ENCODE measurements at regions not wholly inside any gene's neighbourhood (a gene's known extent, or its start where the extent isn't known, plus 50 kb on each side); places are given as distances from the start of the nearest gene placed in this dataset.
"Not testable (repeated sequence)": the region's sequence is repeated elsewhere in the genome, so short reads cannot be mapped to it uniquely, and the experiment has no call there.

DNA sequence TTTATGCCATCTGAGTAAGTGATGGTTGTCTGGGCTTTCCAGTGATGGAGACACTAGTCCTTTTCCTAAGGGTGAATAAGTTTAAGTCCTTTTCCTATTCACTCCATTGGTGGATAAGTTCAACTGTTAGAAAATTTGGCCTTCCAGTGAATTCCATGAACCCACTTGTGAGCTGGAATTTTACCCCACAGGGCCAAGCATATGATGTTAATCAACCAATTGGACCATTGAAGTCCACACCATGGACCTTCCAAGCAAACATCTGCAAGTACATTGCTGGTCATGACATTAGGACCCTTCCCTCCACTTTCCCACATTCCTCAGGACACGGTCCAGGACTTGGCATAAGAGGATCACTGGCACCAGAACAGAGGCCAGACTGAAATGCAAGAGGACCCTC lies 381.4 kb downstream of the RPS24 start:
- no peak for DNase-seq (ENCODE audit: low read depth)

- DNase-seq (ENCODE audit: low read depth) = peak; percentile 16
Observed at GRCh38 chr10:78416031-78417011, 382.7 kb downstream of the RPS24 start.

GRCh38 chr10:78417425-78418370 lies 384.0 kb downstream of the RPS24 start:
- DNase-seq (ENCODE audit: low read depth) = no peak

GRCh38 chr10:78419481-78420265 lies 386.0 kb downstream of the RPS24 start:
- DNase-seq (ENCODE audit: low read depth) = no peak

- DNase-seq (ENCODE audit: low read depth) = no peak
Observed at GRCh38 chr10:78420946-78421735, 387.5 kb downstream of the RPS24 start.

- DNase-seq (ENCODE audit: low read depth) = not testable (repeated sequence)
Observed at GRCh38 chr10:78424050-78424449, 390.4 kb downstream of the RPS24 start.

- DNase-seq (ENCODE audit: low read depth) = no peak
Observed at GRCh38 chr10:78424723-78425122, 391.1 kb downstream of the RPS24 start.

DNA sequence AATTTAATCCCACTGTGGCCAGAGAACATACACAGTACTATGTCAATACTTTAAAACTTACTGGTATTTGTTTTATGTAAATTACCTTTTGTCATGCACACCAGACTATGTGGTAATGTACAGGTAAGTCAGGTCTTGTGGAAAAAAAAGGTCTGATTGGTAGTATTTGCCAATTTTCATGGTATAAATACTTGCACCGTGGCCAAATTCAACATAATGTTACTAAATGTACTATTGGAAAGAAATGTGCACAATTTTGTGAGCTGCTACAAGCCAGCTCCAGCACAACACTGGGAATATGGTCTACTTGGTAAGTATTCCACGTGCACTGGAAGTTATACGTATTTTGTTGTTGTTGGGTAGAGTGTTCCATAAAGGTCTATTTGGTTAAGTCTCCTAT lies 392.5 kb downstream of the RPS24 start:
- no peak for DNase-seq (ENCODE audit: low read depth)

DNA sequence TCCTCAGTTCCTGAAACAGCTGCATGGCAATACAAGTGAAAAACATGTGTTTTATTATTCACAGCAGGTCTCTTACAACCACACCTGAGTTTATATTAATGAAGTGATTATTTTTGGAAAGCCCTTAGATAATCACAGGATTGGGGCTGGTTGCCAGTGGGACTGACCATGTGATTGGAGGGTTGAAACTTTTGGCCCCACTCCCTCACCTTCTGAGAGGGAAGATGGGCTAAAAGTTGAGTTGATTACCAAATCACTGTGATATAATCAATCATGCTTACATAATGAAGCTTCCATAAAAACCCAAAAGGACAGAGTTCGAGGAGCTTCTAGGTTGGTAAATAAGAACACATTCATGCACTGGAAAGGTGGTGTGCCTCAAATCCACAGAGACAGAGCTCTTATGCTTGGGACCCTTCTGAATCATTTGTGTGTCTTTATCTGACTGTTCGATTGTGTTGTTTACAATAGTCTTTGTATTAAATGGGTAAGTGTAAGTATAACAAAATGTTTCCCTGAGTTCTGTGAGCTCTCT lies 393.9 kb downstream of the RPS24 start:
- no peak for DNase-seq (ENCODE audit: low read depth)

GRCh38 chr10:78428579-78428978 lies 394.9 kb downstream of the RPS24 start:
- no peak for DNase-seq (ENCODE audit: low read depth)

DNA sequence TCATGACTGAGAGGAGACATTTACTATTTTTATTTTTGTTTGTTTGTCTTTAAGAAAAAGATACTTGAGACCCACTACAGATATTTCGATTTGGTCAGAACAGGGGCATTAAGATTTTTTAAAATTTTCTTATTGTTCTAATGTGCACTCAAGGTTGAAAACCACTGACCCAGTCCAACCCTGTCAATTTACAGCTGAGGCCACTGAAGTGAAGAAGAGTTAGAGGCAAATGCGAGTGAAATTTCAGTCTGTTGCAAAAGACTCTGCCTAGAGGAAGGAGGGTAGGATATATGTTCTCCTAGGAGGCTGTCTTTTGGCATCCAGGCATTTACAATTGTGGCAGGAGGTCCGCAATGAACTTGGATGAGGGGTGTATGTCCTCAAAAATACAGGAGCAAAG lies 396.3 kb downstream of the RPS24 start:
- no peak for DNase-seq (ENCODE audit: low read depth)

DNA sequence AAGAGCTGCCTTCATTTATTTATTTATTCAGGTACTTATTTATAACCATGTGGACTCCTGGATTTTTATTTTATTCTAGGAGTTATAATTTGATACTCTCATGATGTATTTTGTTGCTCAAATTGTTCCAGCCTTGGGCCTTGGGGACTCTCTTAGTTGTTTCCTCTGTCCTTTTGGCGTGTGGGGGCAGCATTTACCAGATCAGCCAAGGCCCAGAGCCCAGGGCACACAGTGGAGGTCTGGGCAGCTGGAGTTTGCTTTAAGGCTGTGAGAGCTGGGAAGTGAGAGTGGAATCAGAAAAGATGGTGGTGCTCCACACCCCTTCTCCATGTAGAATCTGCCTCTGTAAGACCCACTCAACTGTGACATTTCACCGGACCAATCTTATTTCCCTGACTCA lies 398.9 kb downstream of the RPS24 start:
- peak; percentile 24 for DNase-seq (ENCODE audit: low read depth)

DNA sequence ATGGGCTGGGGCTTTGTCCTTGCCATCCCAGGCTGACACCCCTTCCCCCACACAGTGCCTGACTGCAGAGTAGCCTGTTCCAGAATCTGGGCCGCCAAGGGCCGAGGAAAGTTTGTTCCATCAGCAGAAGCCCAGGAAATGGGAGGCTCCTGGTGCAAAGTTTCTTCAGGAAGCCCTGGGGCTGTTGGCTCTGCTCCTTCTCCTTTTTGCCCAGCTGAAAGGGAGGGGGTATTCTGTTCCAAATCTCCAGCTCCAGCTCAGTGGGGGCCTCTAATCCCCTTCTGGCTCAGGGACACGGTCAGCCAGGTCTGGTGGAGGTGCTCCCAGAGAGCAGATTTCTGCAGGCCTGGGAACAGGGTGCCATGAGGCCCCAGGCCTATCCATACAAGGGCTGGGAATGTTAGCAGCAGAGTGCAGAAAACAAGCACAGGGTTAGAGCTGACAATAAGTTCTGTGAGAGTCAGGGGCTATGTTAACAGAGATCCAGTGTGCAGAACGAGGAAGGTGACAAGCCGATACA lies 399.5 kb downstream of the RPS24 start:
- DNase-seq (ENCODE audit: low read depth) = no peak

DNA sequence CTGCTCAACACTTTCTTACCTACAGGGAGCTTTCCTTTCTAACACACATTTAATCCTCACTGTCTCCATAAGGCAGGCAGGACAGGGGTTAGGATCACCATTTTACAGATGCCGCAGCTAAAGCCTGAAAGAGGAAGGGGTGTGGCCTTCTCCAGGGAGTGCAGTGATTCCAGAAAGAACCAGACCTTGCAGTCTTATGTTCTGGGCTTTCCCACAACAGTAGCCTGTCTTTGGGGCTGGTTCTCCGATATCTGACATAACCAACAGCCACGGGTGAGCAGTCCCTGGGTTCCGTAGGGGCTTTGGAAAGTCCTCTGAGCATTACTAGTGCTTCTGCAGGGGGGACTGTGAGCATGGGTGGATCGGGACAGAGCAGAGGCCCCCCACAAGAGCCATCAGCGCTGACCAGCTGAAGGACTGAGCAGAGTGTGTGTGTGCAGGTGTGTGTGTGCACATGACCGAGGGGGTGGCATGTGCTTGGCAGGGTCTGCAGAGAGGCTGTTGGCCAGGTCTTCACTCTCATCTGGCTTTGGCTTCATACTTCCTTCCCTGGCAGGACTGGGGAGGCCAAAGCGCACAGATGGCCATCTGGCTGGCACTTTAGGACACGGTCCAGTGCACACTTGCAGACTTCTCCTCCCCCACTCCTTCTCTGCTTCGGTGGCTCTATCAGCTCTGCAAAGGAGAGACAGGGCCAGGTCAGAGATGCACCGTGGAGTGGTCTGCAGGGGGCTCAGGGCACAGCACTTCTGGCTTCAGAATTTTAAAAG lies 400.3 kb downstream of the RPS24 start:
- DNase-seq (ENCODE audit: low read depth) = peak; percentile 3

GRCh38 chr10:78434886-78435285 lies 401.2 kb downstream of the RPS24 start:
- DNase-seq (ENCODE audit: low read depth) = no peak

- DNase-seq (ENCODE audit: low read depth) = no peak
Observed at GRCh38 chr10:78435484-78436221, 402.0 kb downstream of the RPS24 start.

DNA sequence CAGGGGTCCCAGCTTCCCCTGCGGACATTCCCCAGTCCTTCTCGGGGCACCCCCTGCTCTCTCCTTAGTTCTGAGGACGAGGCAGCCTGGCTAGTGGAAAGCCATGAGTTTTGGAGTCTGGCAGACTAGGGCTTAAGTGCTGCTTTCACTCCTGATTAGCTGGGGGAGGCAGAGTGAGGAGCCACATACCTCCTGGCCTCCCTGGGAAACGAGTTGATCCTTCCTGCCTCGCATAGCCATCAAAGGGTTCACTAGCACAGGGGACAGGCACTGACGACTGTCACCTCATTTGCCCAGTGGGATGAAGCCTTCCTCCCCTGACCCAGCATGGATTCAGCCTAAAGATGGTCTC lies 402.5 kb downstream of the RPS24 start:
- no peak for DNase-seq (ENCODE audit: low read depth)

DNA sequence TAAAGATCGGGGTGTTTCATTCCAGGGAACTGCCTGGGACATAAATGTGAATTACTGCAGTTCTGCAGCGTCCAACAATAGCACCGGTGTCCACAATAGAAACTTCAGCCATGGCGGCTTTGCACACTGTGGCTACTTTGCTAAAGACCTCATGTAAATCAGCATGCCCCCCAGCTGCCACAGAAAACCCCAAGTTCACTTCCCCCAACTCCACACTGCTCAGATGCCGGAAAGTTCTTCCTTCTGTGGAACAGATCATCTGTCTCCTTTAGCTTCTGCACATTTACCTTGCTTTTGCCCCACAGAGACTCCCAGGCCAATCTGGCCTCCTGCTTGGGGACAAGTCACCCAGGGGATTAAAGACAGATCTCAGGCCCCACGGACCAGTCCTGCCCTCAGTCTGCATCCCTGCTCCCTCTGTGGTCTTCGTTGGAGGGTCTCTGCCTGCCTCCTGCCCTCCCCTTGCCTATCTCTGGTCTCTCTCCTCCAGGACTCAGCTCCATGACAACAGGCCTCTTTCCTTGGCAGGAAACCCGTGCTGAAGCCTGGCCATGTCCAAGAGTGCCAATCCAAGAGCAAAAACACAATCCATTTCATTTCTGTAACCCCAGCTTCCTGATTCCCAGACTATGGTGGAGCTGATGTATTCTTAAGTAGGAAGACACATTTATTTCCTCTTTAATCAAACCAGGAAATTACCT lies 403.2 kb downstream of the RPS24 start:
- DNase-seq (ENCODE audit: low read depth) = no peak

All from renal cortical epithelial cell (primary cell).